HCT116 (cell line): ENCODE measurements at regions not wholly inside any gene's neighbourhood (a gene's known extent, or its start where the extent isn't known, plus 50 kb on each side); places are given as distances from the start of the nearest gene placed in this dataset.
"Not testable (repeated sequence)": the region's sequence is repeated elsewhere in the genome, so short reads cannot be mapped to it uniquely, and the experiment has no call there.

Experiments used
- ATAC-seq: fragments of 200-7000 bp; cut with Tn5 transposase; 2 replicates; pipeline ENCODE4 v1.9.1; 2020; ENCODE audit warnings: mild to moderate bottlenecking, moderate library complexity
- BruUV-seq: library from RNA; stranded (reverse); fragments of 400-500 nt; replicated peaks from 2 replicates; lab custom pipeline; 2021; lab: Mats Ljungman, UMichigan
- CTCF ChIA-PET: fragments of 300-600 bp; sonication (Branson Sonifier 250); formaldehyde crosslinking; loops from one replicate; lab custom pipeline; 2021; ENCODE audit warnings: antibody characterized with exemption; lab: Charles Lee
- POLR2A ChIA-PET: fragments of 300-600, 350-600 bp; sonication (Branson Sonifier 250); formaldehyde crosslinking; loops from one replicate; lab custom pipeline; 2021; ENCODE audit warnings: antibody characterized with exemption; lab: Charles Lee
- RAD21 ChIA-PET, 2 experiments: fragments of 300-600 bp; sonication (Branson Sonifier 250); formaldehyde crosslinking; loops; one replicate each; lab custom pipeline; 2023; ENCODE audit warnings: low total read pairs in 2 of 2; ENCODE audit not compliant: uncharacterized antibody in 2 of 2, unreplicated experiment in 2 of 2, low non-redundant PET in 1 of 2; lab: Charles Lee
- DNase-seq: peaks from one replicate; pipeline ENCODE4 v3.0.0-alpha.2; 2010; ENCODE audit warnings: low read depth, low spot score
- H2AFZ ChIP-seq: fragments of 200-600 bp; shearing (Covaris generic), sonication (generic); 2 replicates; pipeline ENCODE4 v1.6.1; 2017; ENCODE audit warnings: low read depth, mixed run types, mixed read lengths, antibody characterized with exemption, low read length; ENCODE audit not compliant: poor library complexity, severe bottlenecking
- H3K27ac ChIP-seq: 2 replicates; pipeline ENCODE4 v1.5.1; 2012; ENCODE audit warnings: low read depth, low read length
- H3K27me3 ChIP-seq: fragments of 200-600 bp; sonication (generic); 2 replicates; pipeline ENCODE4 v1.6.1; 2016; ENCODE audit warnings: mixed run types, low read length, mixed read lengths; ENCODE audit not compliant: insufficient read depth
- H3K36me3 ChIP-seq, 2 experiments: fragments of 200-500 bp in 1 of 2; fragments of 200-600 bp in 1 of 2; sonication (Bioruptor generic) in 1 of 2; sonication (generic) in 1 of 2; 2 replicates each; pipeline versions ENCODE4 v1.5.1 to v1.6.1; 2014 to 2016; ENCODE audit warnings: low read length in 2 of 2, inconsistent platforms in 1 of 2, mixed read lengths in 1 of 2, mixed run types in 1 of 2; ENCODE audit not compliant: insufficient read depth in 2 of 2, control insufficient read depth in 1 of 2
- H3K4me1 ChIP-seq, 2 experiments: fragments of 200-600 bp in 1 of 2; sonication (generic) in 1 of 2; 2 replicates each; pipeline versions ENCODE4 v1.5.1 to v1.6.1; 2012 to 2017; ENCODE audit warnings: low read length in 2 of 2, inconsistent platforms in 1 of 2, mild to moderate bottlenecking in 1 of 2, mixed read lengths in 1 of 2, mixed run types in 1 of 2, moderate library complexity in 1 of 2; ENCODE audit not compliant: insufficient read depth in 2 of 2, control insufficient read depth in 1 of 2
- H3K4me2 ChIP-seq: fragments of 200-600 bp; sonication (generic); 2 replicates; pipeline ENCODE4 v1.6.1; 2017; ENCODE audit warnings: mixed run types, low read length, mixed read lengths
- H3K4me3 ChIP-seq, 2 experiments: fragments of 200-600 bp in 1 of 2; sonication (generic) in 1 of 2; replicated peaks in 1 of 2; 2 replicates each; pipeline ENCODE4 v1.5.1; 2011 to 2016; ENCODE audit warnings: low read length in 2 of 2, control low read depth in 1 of 2, low read depth in 1 of 2, mild to moderate bottlenecking in 1 of 2, mixed read lengths in 1 of 2, mixed run types in 1 of 2
- H3K79me2 ChIP-seq: fragments of 200-600 bp; sonication (generic); 2 replicates; pipeline ENCODE4 v1.6.1; 2017; ENCODE audit warnings: mild to moderate bottlenecking, mixed run types, low read length, moderate library complexity, mixed read lengths; ENCODE audit not compliant: insufficient read depth
- H3K9ac ChIP-seq: fragments of 200-600 bp; sonication (generic); 2 replicates; pipeline ENCODE4 v1.6.1; 2016; ENCODE audit warnings: low read length, mixed read lengths
- H3K9me2 ChIP-seq: fragments of 200-600 bp; sonication (generic), shearing (Covaris generic); 2 replicates; pipeline ENCODE4 v1.6.1; 2017; ENCODE audit warnings: mixed run types, mild to moderate bottlenecking, moderate library complexity; ENCODE audit not compliant: insufficient read depth
- H3K9me3 ChIP-seq, 2 experiments: fragments of 200-500 bp in 1 of 2; fragments of 200-600 bp in 1 of 2; sonication (Bioruptor generic) in 1 of 2; sonication (generic) in 1 of 2; 2 replicates each; pipeline ENCODE4 v1.6.1; 2014 to 2017; ENCODE audit warnings: low read length in 2 of 2, mixed read lengths in 2 of 2, inconsistent platforms in 1 of 2, low read depth in 1 of 2, mild to moderate bottlenecking in 1 of 2, mixed run types in 1 of 2, moderate library complexity in 1 of 2; ENCODE audit not compliant: control insufficient read depth in 1 of 2, insufficient read depth in 1 of 2
- H4K20me1 ChIP-seq: fragments of 200-600 bp; sonication (generic), shearing (Covaris generic); 2 replicates; pipeline ENCODE4 v1.6.1; 2017; ENCODE audit warnings: mixed run types, mild to moderate bottlenecking, moderate library complexity; ENCODE audit not compliant: insufficient read depth
- CBX3 ChIP-seq: IDR thresholded peaks from 2 replicates; pipeline ENCODE4 v1.6.1; 2012; ENCODE audit warnings: low read depth
- EGR1 ChIP-seq: IDR thresholded peaks from 2 replicates; pipeline ENCODE4 v1.6.1; 2012; ENCODE audit warnings: low read depth
- EZH2 ChIP-seq: fragments of 200-600 bp; sonication (generic); IDR thresholded peaks from 2 replicates; pipeline ENCODE4 v1.6.1; 2017; ENCODE audit warnings: antibody characterized with exemption, mixed run types
- EZH2phosphoT487 ChIP-seq: fragments of 200-600 bp; IDR thresholded peaks from 2 replicates; pipeline ENCODE4 v1.6.1; 2018; ENCODE audit warnings: antibody characterized with exemption, borderline replicate concordance
- FOSL1 ChIP-seq: IDR thresholded peaks from 2 replicates; pipeline ENCODE4 v1.6.1; 2012; ENCODE audit warnings: low read depth
- JUND ChIP-seq: IDR thresholded peaks from 2 replicates; pipeline ENCODE4 v1.6.1; 2012
- RAD21 ChIP-seq: IDR thresholded peaks from 2 replicates; pipeline ENCODE4 v1.6.1; 2012; ENCODE audit warnings: low read depth, mild to moderate bottlenecking
- SIN3A ChIP-seq: IDR thresholded peaks from 2 replicates; pipeline ENCODE4 v1.6.1; 2012; ENCODE audit warnings: low read depth
- SP1 ChIP-seq: IDR thresholded peaks from 2 replicates; pipeline ENCODE4 v1.6.1; 2012; ENCODE audit warnings: low read depth
- SRF ChIP-seq: IDR thresholded peaks from 2 replicates; pipeline ENCODE4 v1.6.1; 2012; ENCODE audit warnings: low read depth
- TCF7L2 ChIP-seq: IDR thresholded peaks from 2 replicates; pipeline ENCODE4 v1.7.0; 2011; ENCODE audit warnings: borderline replicate concordance, inconsistent platforms; ENCODE audit not compliant: insufficient read depth, insufficient read length; ENCODE audit errors: extremely low read depth
- YY1 ChIP-seq: IDR thresholded peaks from 2 replicates; pipeline ENCODE4 v1.6.1; 2011; ENCODE audit warnings: low read length, low read depth, moderate library complexity, mild to moderate bottlenecking; ENCODE audit not compliant: insufficient replicate concordance; ENCODE audit errors: extremely low read depth
- ZBTB33 ChIP-seq: IDR thresholded peaks from 2 replicates; pipeline ENCODE4 v1.6.1; 2011; ENCODE audit warnings: mild to moderate bottlenecking, low read length, moderate library complexity; ENCODE audit not compliant: insufficient replicate concordance; ENCODE audit errors: extremely low read depth
- ZNF274 ChIP-seq: fragments of 200-500 bp; sonication (Bioruptor generic); IDR thresholded peaks from 2 replicates; pipeline ENCODE4 v1.6.1; 2014; ENCODE audit warnings: mild to moderate bottlenecking, low read depth, low read length, inconsistent platforms
- intact Hi-C: fragments of 100-400 bp; cut with micrococcal nuclease; formaldehyde crosslinking; loops from 2 replicates; pipeline ENCODE4 v1.10.0; 2022

- Histone ChIP-seq H3K9me2 (no peaks in the 10 kb centered on the region), H3K36me3 (no peaks in the 10 kb centered on the region), H3K4me1 (no peaks in the 10 kb centered on the region), H3K9ac (no peak overlapping the region), H2AFZ (no peak overlapping the region), H3K9me3 (no peaks in the 10 kb centered on the region), H3K79me2 (no peaks in the 10 kb centered on the region), H3K27ac (no peak overlapping the region), H3K4me2 (no peak overlapping the region), H3K27me3 (no peaks in the 10 kb centered on the region), H3K4me3 (no peak overlapping the region), H4K20me1 (no peaks in the 10 kb centered on the region)
- intact Hi-C loops: no loop called here
- DNase-seq (no peak), ATAC-seq (no peak)
- no peak for TF ChIP-seq CBX3
- no peak for TF ChIP-seq SP1
- TF ChIP-seq ZNF274: no peak
- no peak for TF ChIP-seq YY1
- POLR2A ChIA-PET: no interaction called here
- no TSS peak for BruUV-seq
- CTCF ChIA-PET: interaction anchor here (2.8 kb wide), 1 partner anchor 12 kb away, joined by 10 read pairs; no protein-coding TSS in a partner anchor
- RAD21 ChIA-PET: no interaction called here
These were observed 152.6 kb downstream of the ABHD5 start for GRCh38 chr3:43843386-43843785.

DNA sequence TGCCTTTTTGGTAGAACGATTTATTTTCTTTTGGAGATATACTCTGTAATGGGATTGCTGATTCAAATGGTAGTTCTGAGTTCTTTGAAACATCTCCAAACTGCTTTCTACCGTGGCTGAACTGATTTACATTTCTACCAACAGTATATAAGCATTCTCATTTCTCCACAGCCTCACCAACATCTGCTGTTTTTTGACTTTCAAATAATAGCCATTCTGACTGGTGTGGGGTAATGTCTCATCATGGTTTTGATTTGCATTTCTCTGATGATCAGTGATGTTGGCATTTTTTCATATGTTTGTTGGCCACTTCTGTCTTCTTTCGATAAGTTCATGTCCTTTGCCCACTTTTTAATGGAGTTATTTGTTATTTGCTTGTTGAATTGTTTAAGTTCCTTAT, 154.0 kb downstream of the ABHD5 start:
- H2AFZ ChIP-seq: no peak overlapping the region
- no peaks in the 10 kb centered on the region for H3K36me3 ChIP-seq
- intact Hi-C loops: no loop called here
- no peak overlapping the region for H3K27ac ChIP-seq
- H3K9ac ChIP-seq: no peak overlapping the region
- H4K20me1 ChIP-seq: no peaks in the 10 kb centered on the region
- H3K4me2 ChIP-seq: no peak overlapping the region
- ATAC-seq: no peak
- H3K9me2 ChIP-seq: no peaks in the 10 kb centered on the region
- no peaks in the 10 kb centered on the region for H3K79me2 ChIP-seq
- ChIA-PET RAD21 (no interaction called here), CTCF (no interaction called here), POLR2A (no interaction called here)
- TF ChIP-seq ZBTB33: no peak
- no peak for TF ChIP-seq JUND
- TF ChIP-seq TCF7L2: no peak
- no peak for TF ChIP-seq SIN3A
- TF ChIP-seq EZH2phosphoT487: no peak
- TF ChIP-seq RAD21: no peak
- no peak for TF ChIP-seq EZH2
- TF ChIP-seq SRF: no peak
- TF ChIP-seq YY1: no peak
- TF ChIP-seq FOSL1: no peak
- no peak for TF ChIP-seq EGR1
- H3K4me3 ChIP-seq: no peak overlapping the region
- H3K9me3 ChIP-seq: no peaks in the 10 kb centered on the region
- BruUV-seq: no TSS peak
- H3K4me1 ChIP-seq: no peaks in the 10 kb centered on the region
- DNase-seq: no peak
- H3K27me3 ChIP-seq: no peaks in the 10 kb centered on the region

- H2AFZ ChIP-seq, H3K79me2 ChIP-seq, BruUV-seq, H3K9me3 ChIP-seq, H3K36me3 ChIP-seq, intact Hi-C loops, POLR2A ChIA-PET, H3K9me2 ChIP-seq, H3K27me3 ChIP-seq, H3K4me3 ChIP-seq, H3K9ac ChIP-seq, H3K27ac ChIP-seq, H4K20me1 ChIP-seq, ATAC-seq, DNase-seq, H3K4me1 ChIP-seq, RAD21 ChIA-PET, H3K4me2 ChIP-seq: not testable (repeated sequence)
- CTCF ChIA-PET: interaction anchor here (2.1 kb wide), 1 partner anchor 10 kb away, joined by 8 read pairs; no protein-coding TSS in a partner anchor
These were observed 154.8 kb downstream of the ABHD5 start for GRCh38 chr3:43845553-43845952.
